ENCODE measurements at regions not wholly inside any gene's neighbourhood (a gene's known extent, or its start where the extent isn't known, plus 50 kb on each side); places are given as distances from the start of the nearest gene placed in this dataset.

GRCh38 chr22:22371031-22371541 is 126.5 kb downstream of the VPREB1 start (continued):
- TF ChIP-seq, protein P1, sequence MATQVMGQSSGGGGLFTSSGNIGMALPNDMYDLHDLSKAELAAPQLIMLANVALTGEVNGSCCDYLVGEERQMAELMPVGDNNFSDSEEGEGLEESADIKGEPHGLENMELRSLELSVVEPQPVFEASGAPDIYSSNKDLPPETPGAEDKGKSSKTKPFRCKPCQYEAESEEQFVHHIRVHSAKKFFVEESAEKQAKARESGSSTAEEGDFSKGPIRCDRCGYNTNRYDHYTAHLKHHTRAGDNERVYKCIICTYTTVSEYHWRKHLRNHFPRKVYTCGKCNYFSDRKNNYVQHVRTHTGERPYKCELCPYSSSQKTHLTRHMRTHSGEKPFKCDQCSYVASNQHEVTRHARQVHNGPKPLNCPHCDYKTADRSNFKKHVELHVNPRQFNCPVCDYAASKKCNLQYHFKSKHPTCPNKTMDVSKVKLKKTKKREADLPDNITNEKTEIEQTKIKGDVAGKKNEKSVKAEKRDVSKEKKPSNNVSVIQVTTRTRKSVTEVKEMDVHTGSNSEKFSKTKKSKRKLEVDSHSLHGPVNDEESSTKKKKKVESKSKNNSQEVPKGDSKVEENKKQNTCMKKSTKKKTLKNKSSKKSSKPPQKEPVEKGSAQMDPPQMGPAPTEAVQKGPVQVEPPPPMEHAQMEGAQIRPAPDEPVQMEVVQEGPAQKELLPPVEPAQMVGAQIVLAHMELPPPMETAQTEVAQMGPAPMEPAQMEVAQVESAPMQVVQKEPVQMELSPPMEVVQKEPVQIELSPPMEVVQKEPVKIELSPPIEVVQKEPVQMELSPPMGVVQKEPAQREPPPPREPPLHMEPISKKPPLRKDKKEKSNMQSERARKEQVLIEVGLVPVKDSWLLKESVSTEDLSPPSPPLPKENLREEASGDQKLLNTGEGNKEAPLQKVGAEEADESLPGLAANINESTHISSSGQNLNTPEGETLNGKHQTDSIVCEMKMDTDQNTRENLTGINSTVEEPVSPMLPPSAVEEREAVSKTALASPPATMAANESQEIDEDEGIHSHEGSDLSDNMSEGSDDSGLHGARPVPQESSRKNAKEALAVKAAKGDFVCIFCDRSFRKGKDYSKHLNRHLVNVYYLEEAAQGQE (IDR thresholded peaks at IDR 0.05; ENCODE audit: borderline replicate concordance) = peak; percentile 72
- TF ChIP-seq, protein P1 (CRISPR knock-in tag; IDR thresholded peaks at IDR 0.05; ENCODE audit: low read depth) = no peak
- TF ChIP-seq, protein P2, sequence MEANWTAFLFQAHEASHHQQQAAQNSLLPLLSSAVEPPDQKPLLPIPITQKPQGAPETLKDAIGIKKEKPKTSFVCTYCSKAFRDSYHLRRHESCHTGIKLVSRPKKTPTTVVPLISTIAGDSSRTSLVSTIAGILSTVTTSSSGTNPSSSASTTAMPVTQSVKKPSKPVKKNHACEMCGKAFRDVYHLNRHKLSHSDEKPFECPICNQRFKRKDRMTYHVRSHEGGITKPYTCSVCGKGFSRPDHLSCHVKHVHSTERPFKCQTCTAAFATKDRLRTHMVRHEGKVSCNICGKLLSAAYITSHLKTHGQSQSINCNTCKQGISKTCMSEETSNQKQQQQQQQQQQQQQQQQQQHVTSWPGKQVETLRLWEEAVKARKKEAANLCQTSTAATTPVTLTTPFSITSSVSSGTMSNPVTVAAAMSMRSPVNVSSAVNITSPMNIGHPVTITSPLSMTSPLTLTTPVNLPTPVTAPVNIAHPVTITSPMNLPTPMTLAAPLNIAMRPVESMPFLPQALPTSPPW (CRISPR knock-in tag; IDR thresholded peaks at IDR 0.05) = no peak
- no peak for TF ChIP-seq ZNF175 (CRISPR knock-in tag; IDR thresholded peaks at IDR 0.05; ENCODE audit: low read depth)
- peak; percentile 56 for TF ChIP-seq SMC3 (conservative IDR thresholded peaks at IDR 0.05; ENCODE audit: insufficient read depth, low read depth, low read length)
- TF ChIP-seq, protein P3, sequence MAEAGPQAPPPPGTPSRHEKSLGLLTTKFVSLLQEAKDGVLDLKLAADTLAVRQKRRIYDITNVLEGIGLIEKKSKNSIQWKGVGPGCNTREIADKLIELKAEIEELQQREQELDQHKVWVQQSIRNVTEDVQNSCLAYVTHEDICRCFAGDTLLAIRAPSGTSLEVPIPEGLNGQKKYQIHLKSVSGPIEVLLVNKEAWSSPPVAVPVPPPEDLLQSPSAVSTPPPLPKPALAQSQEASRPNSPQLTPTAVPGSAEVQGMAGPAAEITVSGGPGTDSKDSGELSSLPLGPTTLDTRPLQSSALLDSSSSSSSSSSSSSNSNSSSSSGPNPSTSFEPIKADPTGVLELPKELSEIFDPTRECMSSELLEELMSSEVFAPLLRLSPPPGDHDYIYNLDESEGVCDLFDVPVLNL (CRISPR knock-in tag; IDR thresholded peaks at IDR 0.05; ENCODE audit: low read depth) = 0 out of 2 replicates have a peak, but pooled peaks have one; percentile 66
- 0 out of 2 replicates have a peak, but pooled peaks have one; percentile 26 for TF ChIP-seq TARDBP (IDR thresholded peaks at IDR 0.05)
- TF ChIP-seq XRCC5 (IDR thresholded peaks at IDR 0.05; ENCODE audit: low read depth, low read length) = peak; percentile 50; the same call in 1 of the 2 replicates
- TF ChIP-seq RB1 (IDR thresholded peaks at IDR 0.05; ENCODE audit: low read depth) = 0 out of 2 replicates have a peak, but pooled peaks have one; percentile 37
- 0 out of 2 replicates have a peak, but pooled peaks have one; percentile 2 for TF ChIP-seq USF2 (CRISPR knock-in tag; IDR thresholded peaks at IDR 0.05)
- TF ChIP-seq MYC (IDR thresholded peaks at IDR 0.05; ENCODE audit: low read depth, low read length) = no peak
- TF ChIP-seq MYC (CRISPR knock-in tag; IDR thresholded peaks at IDR 0.05; ENCODE audit: borderline replicate concordance, low read depth) = 0 out of 2 replicates have a peak, but pooled peaks have one; percentile 17
- 0 out of 2 replicates have a peak, but pooled peaks have one; percentile 65 for TF ChIP-seq ZNF165 (CRISPR knock-in tag; IDR thresholded peaks at IDR 0.05; ENCODE audit: borderline replicate concordance)
- 0 out of 2 replicates have a peak, but pooled peaks have one; percentile 60 for TF ChIP-seq NR2C2 (CRISPR knock-in tag; IDR thresholded peaks at IDR 0.05)
- TF ChIP-seq NR2C2 (tag; IDR thresholded peaks at IDR 0.05) = no peak
